Fibroblast of mammary gland (primary cell): ENCODE measurements at regions not wholly inside any gene's neighbourhood (a gene's known extent, or its start where the extent isn't known, plus 50 kb on each side); places are given as distances from the start of the nearest gene placed in this dataset.
A peak's percentile ranks its signal among the peaks of the same experiment; 100 is the strongest.
"Not testable (repeated sequence)": the region's sequence is repeated elsewhere in the genome, so short reads cannot be mapped to it uniquely, and the experiment has no call there.

ENCODE experiments used
- DNase-seq: peaks from one replicate; pipeline ENCODE4 v3.0.0-alpha.2; 2010; ENCODE audit warnings: low read depth
- H3K4me3 ChIP-seq: 2 replicates; pipeline ENCODE4 v1.5.1; 2011; ENCODE audit warnings: low read depth, mild to moderate bottlenecking, low read length, moderate library complexity; ENCODE audit not compliant: control insufficient read depth
- TF ChIP-seq, protein P1 (sequence below): conservative IDR thresholded peaks from 2 replicates; pipeline ENCODE4 v1.5.1; 2011; ENCODE audit warnings: low read depth, low read length, inconsistent platforms; ENCODE audit not compliant: control insufficient read depth, insufficient read depth

DNA sequence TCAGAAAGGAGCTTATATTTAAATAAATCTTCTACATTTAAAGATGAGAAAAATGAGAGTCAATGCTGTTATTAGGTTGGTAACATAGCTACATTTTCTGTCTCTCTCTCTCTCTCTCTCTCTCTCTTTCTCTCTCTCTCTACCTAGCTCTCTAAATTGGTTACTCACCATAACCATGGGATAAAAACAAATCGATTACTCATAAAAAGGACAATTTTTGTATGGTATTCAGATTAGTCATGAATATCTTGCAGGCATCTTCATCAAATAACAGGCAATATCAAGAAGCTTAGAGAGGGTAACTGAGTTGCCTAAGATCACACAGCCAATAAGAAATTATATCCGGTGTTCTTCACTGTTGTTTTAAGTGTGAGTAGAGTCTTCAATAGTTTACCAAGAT, 81.8 kb upstream of the ALCAM start:
- TF ChIP-seq, protein P1, sequence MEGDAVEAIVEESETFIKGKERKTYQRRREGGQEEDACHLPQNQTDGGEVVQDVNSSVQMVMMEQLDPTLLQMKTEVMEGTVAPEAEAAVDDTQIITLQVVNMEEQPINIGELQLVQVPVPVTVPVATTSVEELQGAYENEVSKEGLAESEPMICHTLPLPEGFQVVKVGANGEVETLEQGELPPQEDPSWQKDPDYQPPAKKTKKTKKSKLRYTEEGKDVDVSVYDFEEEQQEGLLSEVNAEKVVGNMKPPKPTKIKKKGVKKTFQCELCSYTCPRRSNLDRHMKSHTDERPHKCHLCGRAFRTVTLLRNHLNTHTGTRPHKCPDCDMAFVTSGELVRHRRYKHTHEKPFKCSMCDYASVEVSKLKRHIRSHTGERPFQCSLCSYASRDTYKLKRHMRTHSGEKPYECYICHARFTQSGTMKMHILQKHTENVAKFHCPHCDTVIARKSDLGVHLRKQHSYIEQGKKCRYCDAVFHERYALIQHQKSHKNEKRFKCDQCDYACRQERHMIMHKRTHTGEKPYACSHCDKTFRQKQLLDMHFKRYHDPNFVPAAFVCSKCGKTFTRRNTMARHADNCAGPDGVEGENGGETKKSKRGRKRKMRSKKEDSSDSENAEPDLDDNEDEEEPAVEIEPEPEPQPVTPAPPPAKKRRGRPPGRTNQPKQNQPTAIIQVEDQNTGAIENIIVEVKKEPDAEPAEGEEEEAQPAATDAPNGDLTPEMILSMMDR: no peak
- peak; percentile 56 for DNase-seq
- no peak overlapping the region for H3K4me3 ChIP-seq

DNA sequence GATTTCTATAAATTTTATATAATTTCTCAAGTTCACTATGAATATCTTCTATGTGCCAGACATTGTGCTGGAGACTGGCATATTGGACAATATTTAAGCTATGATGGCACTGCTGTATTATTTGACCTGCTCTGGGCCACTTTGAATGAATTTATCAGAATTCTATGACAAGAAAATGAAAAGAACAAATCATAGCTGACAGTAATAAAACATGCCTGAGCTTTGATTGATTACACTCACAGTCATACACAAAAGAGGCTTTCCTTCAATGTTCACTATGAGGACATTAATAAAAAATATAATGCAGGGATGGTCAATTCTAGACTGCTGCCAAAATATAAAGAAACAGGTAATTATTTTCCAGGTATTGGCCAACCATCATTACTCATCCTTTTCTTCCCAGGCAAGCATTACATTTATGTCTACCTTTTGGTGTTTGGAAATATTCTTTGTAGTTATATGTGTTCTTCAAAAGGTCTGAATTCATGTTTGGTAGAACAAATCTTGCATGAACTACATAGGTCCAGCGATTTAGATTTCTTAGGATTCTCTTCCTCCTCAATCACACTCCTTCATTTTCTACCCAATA, 81.0 kb upstream of the ALCAM start:
- TF ChIP-seq, protein P1: no peak
- DNase-seq: no peak
- H3K4me3 ChIP-seq: no peak overlapping the region

DNA sequence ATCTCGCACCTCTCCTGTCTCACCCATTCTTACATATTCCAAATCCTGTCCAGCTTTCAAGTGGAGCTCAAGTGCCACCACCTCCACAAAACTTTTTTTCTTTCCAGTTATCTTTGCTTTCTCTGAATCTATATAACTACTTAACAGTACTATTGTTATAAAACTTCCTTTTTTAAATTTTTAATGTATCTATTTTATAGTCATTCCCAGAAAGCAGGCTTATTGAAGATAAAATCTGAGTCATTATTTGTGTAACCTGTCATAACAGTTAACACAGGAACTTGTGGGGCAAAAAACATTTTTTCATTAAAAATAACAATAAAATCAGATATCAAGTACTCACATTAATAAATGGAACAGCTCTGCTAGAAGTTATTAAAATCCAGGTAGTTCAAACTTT, 73.3 kb upstream of the ALCAM start:
- no peak for DNase-seq
- H3K4me3 ChIP-seq: no peak overlapping the region
- TF ChIP-seq, protein P1: no peak

DNA sequence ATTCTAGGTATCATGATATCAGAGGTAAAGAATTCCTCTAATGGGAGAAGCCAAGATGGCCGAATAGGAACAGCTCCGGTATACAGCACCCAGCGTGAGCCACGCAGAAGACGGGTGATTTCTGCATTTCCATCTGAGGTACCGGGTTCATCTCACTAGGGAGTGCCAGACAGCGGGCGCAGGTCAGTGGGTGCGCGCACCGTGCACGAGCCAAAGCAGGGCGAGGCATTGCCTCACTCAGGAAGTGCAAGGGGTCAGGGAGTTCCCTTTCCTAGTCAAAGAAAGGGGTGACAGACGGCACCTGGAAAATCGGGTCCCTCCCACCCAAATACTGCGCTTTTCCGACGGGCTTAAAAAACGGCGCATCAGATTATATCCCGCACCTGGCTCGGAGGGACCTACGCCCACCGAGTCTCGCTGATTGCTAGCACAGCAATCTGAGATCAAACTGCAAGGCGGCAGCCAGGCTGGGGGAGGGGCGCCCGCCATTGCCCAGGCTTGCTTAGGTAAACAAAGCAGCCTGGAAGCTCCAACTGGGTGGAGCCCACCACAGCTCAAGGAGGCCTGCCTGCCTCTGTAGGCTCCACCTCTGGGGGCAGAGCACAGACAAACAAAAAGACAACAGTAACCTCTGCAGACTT, 70.4 kb upstream of the ALCAM start:
- not testable (repeated sequence) for H3K4me3 ChIP-seq, DNase-seq

DNA sequence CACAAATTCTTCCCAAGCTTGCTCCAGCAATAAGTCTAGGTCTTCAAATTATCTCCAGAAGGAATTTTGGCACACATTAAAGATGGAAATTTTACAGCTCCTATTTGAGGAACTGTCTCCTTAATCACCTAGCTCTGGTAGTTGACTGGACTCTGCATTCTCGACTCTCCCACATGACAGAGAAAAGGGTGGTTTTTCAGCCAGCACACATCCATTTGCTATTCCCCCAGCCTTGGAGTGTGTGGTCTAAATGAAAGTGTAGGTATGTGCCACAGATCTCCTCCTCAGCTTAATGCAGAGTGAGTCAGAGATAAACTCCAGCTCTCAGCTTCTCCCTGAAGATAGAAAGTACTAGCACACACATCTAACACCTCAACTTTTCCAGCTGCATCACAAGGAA, 62.2 kb upstream of the ALCAM start:
- TF ChIP-seq, protein P1: no peak

DNA sequence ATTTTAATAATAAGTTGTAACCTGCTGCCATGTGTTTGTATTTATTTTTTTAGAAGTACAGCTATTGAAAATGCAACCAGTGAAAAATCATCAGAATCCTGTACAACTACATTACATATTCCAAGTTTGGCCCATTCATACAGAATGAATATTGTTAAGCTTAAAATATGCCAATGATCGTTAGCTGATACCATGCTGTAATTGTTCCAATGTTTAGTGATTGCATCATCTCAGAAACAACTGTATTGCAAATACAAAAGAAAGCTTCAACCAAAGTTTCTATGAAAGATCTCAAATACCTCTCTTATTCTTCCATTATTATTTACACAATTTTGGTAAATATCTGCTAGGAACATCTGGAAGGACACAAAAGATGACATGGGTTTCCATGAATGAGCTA, 51.6 kb upstream of the ALCAM start:
- H3K4me3 ChIP-seq: no peak overlapping the region
- TF ChIP-seq, protein P1: no peak
- DNase-seq: peak; percentile 2

More for the DNA sequence above, 62.2 kb upstream of the ALCAM start:
- DNase-seq: no peak
- H3K4me3 ChIP-seq: no peak overlapping the region

DNA sequence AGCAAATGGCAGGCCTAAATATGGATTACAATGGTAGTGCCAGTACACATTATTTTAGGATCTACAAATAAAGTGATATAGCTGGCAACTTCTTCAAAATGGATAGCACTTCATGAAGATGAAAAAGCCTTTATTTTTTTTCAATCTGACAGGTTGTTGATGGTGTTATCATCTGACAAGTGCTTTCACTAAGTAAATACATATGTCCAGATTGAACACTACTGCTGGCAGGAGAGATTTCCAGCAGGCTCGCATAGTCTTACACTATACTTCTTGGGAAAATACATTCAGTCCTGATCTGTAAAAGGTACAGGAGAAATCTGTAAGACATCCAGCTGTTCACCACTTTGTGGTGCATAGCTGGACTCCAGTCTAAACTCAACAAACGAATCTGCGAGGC, 50.9 kb upstream of the ALCAM start:
- TF ChIP-seq, protein P1: no peak
- no peak overlapping the region for H3K4me3 ChIP-seq
- DNase-seq: no peak
